Muscle layer of colon (tissue), 2 donors: ENCODE measurements at regions not wholly inside any gene's neighbourhood (a gene's known extent, or its start where the extent isn't known, plus 50 kb on each side); places are given as distances from the start of the nearest gene placed in this dataset.

Source experiments
- H3K27ac ChIP-seq: one replicate; pipeline ENCODE4 v1.7.0; 2013; ENCODE audit warnings: low read depth, mild to moderate bottlenecking, low read length, moderate library complexity
- H3K27me3 ChIP-seq, 2 donors: one replicate each; pipeline ENCODE4 v1.7.0; 2013; ENCODE audit warnings: low read length in 2 of 2, mild to moderate bottlenecking in 2 of 2; ENCODE audit not compliant: insufficient read depth in 2 of 2, control insufficient read depth in 1 of 2
- H3K36me3 ChIP-seq: one replicate; pipeline ENCODE4 v1.7.0; 2013; ENCODE audit warnings: mild to moderate bottlenecking, low read length; ENCODE audit not compliant: insufficient read depth
- H3K4me1 ChIP-seq: one replicate; pipeline ENCODE4 v1.7.0; 2013; ENCODE audit warnings: mild to moderate bottlenecking, low read length; ENCODE audit not compliant: insufficient read depth
- H3K4me3 ChIP-seq, 2 donors: one replicate each; pipeline ENCODE4 v1.7.0; 2013; ENCODE audit warnings: low read length in 2 of 2, low read depth in 1 of 2, mild to moderate bottlenecking in 1 of 2, moderate library complexity in 1 of 2
- H3K9ac ChIP-seq: one replicate; pipeline ENCODE4 v1.7.0; 2013; ENCODE audit warnings: low read length
- H3K9me3 ChIP-seq: one replicate; pipeline ENCODE4 v1.7.0; 2013; ENCODE audit warnings: mild to moderate bottlenecking, low read length
- donor health status: abdominal sarcoma.
- donor health status: Adenocarcinoma of cecum.

DNA sequence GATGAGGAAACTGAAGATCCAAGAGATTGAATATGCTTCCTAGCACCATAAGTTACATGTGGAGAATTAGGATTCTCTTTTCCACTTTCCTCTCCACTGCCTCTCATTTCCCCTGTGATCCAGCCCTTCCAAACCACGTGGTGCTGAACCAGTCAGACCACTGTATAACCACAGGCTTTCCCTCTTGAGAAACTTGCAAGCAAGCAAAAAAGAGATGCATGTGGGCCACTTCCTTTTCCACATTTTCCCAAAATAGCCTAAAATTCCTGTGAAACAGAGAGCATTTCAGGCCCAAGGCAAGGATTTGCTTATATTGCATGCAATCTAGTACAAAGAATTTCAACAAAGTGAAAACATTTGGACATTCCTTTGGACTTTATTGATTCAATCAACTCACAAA lies 59.3 kb upstream of the KSR1 start:
- Histone ChIP-seq H3K36me3 (no peaks in the 10 kb centered on the region), H3K4me1 (no peaks in the 10 kb centered on the region), H3K27me3 (no peaks in the 10 kb centered on the region), H3K9me3 (no peaks in the 10 kb centered on the region), H3K27ac (no peak overlapping the region), H3K4me3 (no peak overlapping the region), H3K9ac (no peak overlapping the region)

DNA sequence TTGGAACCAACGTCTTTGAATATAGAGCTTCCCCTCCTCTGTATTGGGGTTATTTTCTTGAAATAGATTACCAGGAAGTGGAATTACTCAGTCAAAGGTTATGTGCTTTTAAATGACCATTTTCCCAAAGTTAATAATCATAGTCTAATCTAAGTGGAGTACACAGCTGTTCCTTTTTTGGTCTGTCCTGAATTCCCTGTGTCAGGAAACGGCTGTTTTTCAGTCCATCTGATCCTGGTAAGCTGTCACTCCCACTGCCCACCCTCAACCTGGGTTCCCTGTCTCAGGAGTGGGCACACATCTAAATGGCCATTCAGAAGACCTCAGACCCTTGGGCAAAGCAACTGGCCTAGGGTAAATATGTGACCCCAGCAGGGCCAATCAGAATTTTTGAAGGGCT lies 57.6 kb upstream of the KSR1 start:
- no peaks in the 10 kb centered on the region for H3K4me1 ChIP-seq
- H3K9ac ChIP-seq: no peak overlapping the region
- no peaks in the 10 kb centered on the region for H3K36me3 ChIP-seq
- no peaks in the 10 kb centered on the region for H3K27me3 ChIP-seq
- no peaks in the 10 kb centered on the region for H3K9me3 ChIP-seq
- H3K27ac ChIP-seq: no peak overlapping the region
- H3K4me3 ChIP-seq: no peak overlapping the region

DNA sequence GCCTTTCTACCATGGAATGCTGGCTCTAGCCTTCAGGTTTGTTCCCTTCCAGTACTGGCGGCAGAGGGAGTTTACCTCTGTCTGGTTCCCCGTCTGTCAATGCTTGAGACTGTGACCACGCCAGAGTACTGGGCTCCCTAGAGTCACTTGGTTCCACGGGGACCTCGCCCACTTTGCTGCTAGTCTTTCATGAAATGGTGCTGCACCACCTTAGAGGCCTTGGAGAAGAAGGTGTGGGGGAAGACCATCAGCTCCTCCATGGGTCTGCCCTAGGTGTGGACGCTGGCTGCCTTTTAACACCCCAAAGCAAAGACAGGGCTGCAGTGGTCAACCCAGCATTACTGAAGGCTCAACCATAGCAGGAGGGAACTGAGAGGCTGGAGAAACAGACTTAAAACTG lies 55.3 kb upstream of the KSR1 start:
- no peaks in the 10 kb centered on the region for H3K27me3 ChIP-seq
- no peaks in the 10 kb centered on the region for H3K9me3 ChIP-seq
- H3K36me3 ChIP-seq: no peaks in the 10 kb centered on the region
- no peaks in the 10 kb centered on the region for H3K4me1 ChIP-seq
- no peak overlapping the region for H3K9ac ChIP-seq
- no peak overlapping the region for H3K27ac ChIP-seq
- H3K4me3 ChIP-seq: no peak overlapping the region

DNA sequence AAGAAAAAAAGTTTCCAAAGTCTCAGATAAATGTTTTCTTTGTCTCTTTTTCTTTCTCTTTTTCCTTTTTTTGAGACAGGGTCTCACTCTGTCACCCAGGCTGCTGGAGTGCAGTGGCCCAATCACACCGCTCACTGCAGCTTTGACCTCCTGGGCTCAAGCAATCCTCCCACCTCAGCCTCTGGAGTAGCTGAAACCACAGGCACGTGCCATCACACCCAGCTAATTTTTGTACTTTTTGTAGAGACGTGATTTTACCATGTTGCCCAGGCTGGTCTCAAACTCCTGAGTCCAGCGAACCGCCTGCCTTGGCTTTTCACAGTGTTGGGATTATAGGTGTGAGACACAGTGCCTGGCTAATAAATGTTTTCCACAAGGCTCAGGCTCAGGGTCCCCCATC lies 53.3 kb upstream of the KSR1 start:
- Histone ChIP-seq H3K9me3 (no peaks in the 10 kb centered on the region), H3K27me3 (no peaks in the 10 kb centered on the region), H3K4me1 (peaks cover 5% of the 10 kb centered on the region), H3K4me3 (no peak overlapping the region), H3K36me3 (no peaks in the 10 kb centered on the region), H3K9ac (no peak overlapping the region), H3K27ac (no peak overlapping the region)

DNA sequence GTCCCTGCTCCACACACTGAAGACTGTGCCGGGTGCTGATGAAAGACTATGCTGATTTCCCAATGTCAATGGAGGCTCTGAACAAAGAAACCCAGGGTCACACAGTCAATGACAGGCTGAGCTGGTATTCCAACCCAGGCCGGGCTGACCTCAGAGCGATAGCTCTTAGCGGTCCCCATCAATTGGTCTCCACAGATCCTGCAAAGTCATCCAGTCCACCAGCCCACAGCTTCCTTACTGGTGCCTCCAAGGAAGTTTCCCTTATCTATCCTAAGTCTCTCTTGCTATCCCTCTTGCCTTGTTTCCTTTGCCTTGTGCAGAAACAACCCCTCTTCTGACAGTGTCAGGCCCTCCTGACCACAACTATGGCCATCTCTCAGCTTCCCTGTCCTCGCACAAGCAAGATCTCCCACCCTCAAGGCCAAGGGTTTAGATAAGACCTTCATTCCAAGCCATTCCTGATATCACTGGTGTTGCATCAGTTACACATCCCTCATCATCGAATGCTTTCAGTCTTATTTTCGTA lies 52.7 kb upstream of the KSR1 start:
- H3K9me3 ChIP-seq: no peaks in the 10 kb centered on the region
- no peak overlapping the region for H3K27ac ChIP-seq
- no peaks in the 10 kb centered on the region for H3K36me3 ChIP-seq
- H3K27me3 ChIP-seq: no peaks in the 10 kb centered on the region
- no peak overlapping the region for H3K9ac ChIP-seq
- peaks cover 11% of the 10 kb centered on the region for H3K4me1 ChIP-seq
- no peak overlapping the region for H3K4me3 ChIP-seq

DNA sequence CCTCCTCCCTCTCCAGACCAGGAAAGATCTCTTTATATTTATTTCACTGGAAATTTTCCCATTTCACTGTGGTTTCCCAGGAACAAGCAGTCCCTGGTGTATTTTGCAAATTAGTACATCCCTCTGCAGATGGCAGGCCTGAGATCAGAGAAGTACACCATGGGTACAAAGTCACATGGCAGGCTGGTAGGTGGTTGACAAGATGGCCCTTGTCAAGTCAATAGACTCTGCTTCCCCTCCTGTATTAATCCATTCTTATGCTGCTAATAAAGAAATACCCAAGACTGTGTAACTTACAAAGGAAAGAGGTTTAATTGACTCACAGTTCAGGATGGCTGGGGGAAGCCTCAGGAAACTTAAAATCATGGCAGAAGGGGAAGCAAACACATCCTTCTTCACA lies 51.6 kb upstream of the KSR1 start:
- no peaks in the 10 kb centered on the region for H3K9me3 ChIP-seq
- no peak overlapping the region for H3K4me3 ChIP-seq
- H3K27ac ChIP-seq: no peak overlapping the region
- no peaks in the 10 kb centered on the region for H3K36me3 ChIP-seq
- H3K4me1 ChIP-seq: peaks cover 15% of the 10 kb centered on the region
- no peaks in the 10 kb centered on the region for H3K27me3 ChIP-seq
- H3K9ac ChIP-seq: no peak overlapping the region
